Activated CD8-positive, alpha-beta T cell treated with anti-CD3 and anti-CD28 coated beads for 36 hours (primary cell): ENCODE measurements at regions not wholly inside any gene's neighbourhood (a gene's known extent, or its start where the extent isn't known, plus 50 kb on each side); places are given as distances from the start of the nearest gene placed in this dataset.

Experiments
- ATAC-seq: fragments of 200-7000 bp; cut with Tn5 transposase; one replicate; pipeline ENCODE4 v1.10.0; 2021; ENCODE audit warnings: mild to moderate bottlenecking, moderate library complexity
- CTCF ChIA-PET: fragments of 350-600 bp; sonication (Branson Sonifier 250); formaldehyde crosslinking; loops from one replicate; lab custom pipeline; 2021; ENCODE audit warnings: antibody characterized with exemption; lab: Charles Lee
- POLR2A ChIA-PET: fragments of 350-600 bp; sonication (Branson Sonifier 250); formaldehyde crosslinking; loops from one replicate; lab custom pipeline; 2021; ENCODE audit warnings: antibody characterized with exemption; lab: Charles Lee
- DNase-seq: peaks from one replicate; pipeline ENCODE4 v3.0.0-alpha.2; 2020
- H3K27ac Mint-ChIP-seq: one replicate; pipeline ENCODE4 v1.8.0; 2021; ENCODE audit warnings: mild to moderate bottlenecking, mixed read lengths
- H3K27me3 Mint-ChIP-seq: one replicate; pipeline ENCODE4 v1.8.0; 2021; ENCODE audit warnings: mixed read lengths
- H3K36me3 Mint-ChIP-seq: one replicate; pipeline ENCODE4 v1.8.0; 2021; ENCODE audit warnings: low read depth, mixed read lengths
- H3K4me1 Mint-ChIP-seq: one replicate; pipeline ENCODE4 v1.8.0; 2021; ENCODE audit warnings: low read depth, mixed read lengths
- H3K4me3 Mint-ChIP-seq: one replicate; pipeline ENCODE4 v1.8.0; 2021; ENCODE audit warnings: mild to moderate bottlenecking, moderate library complexity, mixed read lengths
- H3K9me3 Mint-ChIP-seq: one replicate; pipeline ENCODE4 v1.8.0; 2021; ENCODE audit warnings: mixed read lengths
- intact Hi-C: fragments of 100-400 bp; cut with micrococcal nuclease; formaldehyde crosslinking; loops from one replicate; pipeline ENCODE4 v1.10.0; 2022
- TF ChIP-seq, protein P1 (sequence below): fragments of 200-600 bp; IDR thresholded peaks from one replicate; pipeline ENCODE4 v1.8.0; 2022; ENCODE audit warnings: antibody characterized with exemption, mild to moderate bottlenecking

DNA sequence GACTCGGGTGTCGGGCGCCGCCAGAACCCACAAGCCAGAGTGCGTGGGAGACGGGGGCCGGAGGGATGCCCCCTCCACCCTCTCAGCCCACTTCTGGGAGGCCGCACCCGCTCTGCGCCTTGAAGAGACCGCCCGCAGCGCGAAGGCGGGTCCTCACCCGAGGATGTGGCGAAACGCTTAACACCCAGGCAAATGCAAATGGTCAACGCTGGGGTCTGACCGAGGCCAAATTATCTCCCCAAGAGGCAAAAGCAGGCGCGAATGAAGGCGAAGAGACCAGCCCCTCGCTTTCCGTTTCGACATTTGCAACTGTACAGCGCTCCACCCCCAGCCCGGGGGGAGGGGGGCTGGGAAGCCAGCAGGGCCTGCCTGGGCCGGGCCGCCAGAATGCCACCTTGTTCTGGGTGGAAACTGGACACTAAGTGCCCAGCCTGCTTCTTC lies 137.7 kb upstream of the ZIC3 start:
- no peaks in the 10 kb centered on the region for H3K9me3 Mint-ChIP-seq
- ATAC-seq = no peak
- ChIA-PET POLR2A (no interaction called here), CTCF (no interaction called here)
- H3K27me3 Mint-ChIP-seq = peaks cover 52% of the 10 kb centered on the region
- H3K4me3 Mint-ChIP-seq = peak overlapping the region; percentile 45
- TF ChIP-seq, protein P1, sequence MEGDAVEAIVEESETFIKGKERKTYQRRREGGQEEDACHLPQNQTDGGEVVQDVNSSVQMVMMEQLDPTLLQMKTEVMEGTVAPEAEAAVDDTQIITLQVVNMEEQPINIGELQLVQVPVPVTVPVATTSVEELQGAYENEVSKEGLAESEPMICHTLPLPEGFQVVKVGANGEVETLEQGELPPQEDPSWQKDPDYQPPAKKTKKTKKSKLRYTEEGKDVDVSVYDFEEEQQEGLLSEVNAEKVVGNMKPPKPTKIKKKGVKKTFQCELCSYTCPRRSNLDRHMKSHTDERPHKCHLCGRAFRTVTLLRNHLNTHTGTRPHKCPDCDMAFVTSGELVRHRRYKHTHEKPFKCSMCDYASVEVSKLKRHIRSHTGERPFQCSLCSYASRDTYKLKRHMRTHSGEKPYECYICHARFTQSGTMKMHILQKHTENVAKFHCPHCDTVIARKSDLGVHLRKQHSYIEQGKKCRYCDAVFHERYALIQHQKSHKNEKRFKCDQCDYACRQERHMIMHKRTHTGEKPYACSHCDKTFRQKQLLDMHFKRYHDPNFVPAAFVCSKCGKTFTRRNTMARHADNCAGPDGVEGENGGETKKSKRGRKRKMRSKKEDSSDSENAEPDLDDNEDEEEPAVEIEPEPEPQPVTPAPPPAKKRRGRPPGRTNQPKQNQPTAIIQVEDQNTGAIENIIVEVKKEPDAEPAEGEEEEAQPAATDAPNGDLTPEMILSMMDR = no peak
- no peak overlapping the region for H3K27ac Mint-ChIP-seq
- no peak for DNase-seq
- intact Hi-C loops = loop anchor here (5.0 kb wide), 2 partner anchors 119 to 134 kb away; no protein-coding TSS in a partner anchor
- peaks cover 8% of the 10 kb centered on the region for H3K4me1 Mint-ChIP-seq
- H3K36me3 Mint-ChIP-seq = no peaks in the 10 kb centered on the region

DNA sequence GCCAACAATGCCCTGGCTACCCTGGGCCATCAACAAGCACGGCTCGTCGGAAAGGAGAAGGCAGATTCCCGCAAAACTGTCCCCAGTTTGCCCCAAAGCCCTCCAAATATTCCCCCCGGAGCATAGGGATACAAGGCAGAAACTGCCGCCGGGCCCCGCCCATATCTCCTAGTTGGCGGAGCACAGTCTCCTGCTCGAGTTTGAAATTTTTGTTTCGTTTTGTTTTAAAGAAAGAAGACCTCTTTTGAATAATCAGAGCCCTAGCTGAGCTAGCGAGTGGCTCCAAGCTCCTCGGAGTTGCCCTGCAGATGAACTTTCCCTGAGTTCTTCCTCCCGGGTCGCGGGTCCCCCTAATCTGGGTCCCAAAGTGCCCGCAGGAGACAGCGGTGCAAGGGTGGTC lies 138.1 kb upstream of the ZIC3 start:
- no peaks in the 10 kb centered on the region for H3K9me3 Mint-ChIP-seq
- H3K27ac Mint-ChIP-seq = no peak overlapping the region
- H3K4me3 Mint-ChIP-seq = peak overlapping the region; percentile 45
- ChIA-PET POLR2A (no interaction called here), CTCF (no interaction called here)
- intact Hi-C loops = loop anchor here (5.0 kb wide), 2 partner anchors 119 to 134 kb away; no protein-coding TSS in a partner anchor
- DNase-seq (peak; percentile 6), ATAC-seq (no peak)
- peaks cover 54% of the 10 kb centered on the region for H3K27me3 Mint-ChIP-seq
- TF ChIP-seq, protein P1 = no peak
- peaks cover 8% of the 10 kb centered on the region for H3K4me1 Mint-ChIP-seq
- H3K36me3 Mint-ChIP-seq = no peaks in the 10 kb centered on the region

DNA sequence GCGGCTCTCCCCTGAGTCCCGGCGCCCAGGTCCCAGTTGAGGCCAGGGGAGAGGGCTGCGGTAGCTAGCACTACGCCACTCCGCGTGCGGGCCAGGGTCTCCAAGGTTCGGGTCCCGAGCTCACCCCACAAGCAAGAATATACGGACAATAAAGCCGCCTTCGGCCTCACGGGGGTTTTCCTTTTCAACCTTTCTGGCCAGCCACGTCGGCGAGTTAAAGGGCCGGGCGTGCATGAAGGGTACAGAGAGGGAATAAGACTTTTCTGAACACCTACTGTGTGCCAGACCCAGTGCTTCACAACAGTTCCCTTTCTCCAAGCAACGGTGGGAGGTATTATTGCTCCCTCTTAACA lies 138.5 kb upstream of the ZIC3 start:
- no peak overlapping the region for H3K27ac Mint-ChIP-seq
- intact Hi-C loops = loop anchor here (5.0 kb wide), 2 partner anchors 120 to 135 kb away; no protein-coding TSS in a partner anchor
- H3K27me3 Mint-ChIP-seq = peaks cover 53% of the 10 kb centered on the region

DNA sequence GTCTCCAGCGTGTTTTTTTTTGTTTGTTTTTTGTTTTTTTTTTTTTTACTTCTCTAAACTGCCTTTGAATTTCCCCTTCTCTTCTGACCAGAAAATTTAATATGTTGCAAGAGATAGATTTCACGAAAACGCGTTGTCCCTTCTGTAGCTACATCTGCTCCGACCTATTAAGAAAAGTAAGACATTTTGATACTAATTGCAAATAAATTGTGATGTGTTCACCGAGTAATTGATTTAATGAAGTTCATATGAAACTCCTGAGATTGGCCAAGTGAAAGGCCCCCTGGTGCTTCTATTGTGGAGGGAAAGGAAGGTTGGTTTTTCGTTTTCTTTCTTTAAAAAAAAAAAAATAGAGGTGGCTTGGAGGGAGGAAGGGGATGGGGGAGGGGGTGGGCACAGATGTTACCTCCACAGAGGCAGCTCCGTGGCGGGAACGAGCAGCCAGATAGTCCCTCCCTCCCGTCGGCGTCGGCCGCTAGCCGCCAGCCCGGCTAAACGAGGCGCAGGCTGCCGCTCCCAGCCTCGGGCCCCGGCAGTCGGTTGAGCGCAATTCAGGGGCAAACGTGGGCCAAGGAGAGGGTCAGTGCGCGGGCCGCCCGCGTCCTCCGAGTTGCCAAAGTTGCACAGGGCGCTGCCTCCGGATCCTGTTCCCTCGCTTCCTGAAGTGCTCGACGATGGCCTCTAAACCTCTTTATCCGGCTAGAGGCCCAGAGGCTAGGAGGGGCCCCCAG lies 139.1 kb upstream of the ZIC3 start:
- Mint-ChIP-seq H3K9me3 (no peaks in the 10 kb centered on the region), H3K4me1 (peaks cover 8% of the 10 kb centered on the region), H3K4me3 (no peak overlapping the region), H3K27ac (no peak overlapping the region), H3K36me3 (no peaks in the 10 kb centered on the region), H3K27me3 (peaks cover 58% of the 10 kb centered on the region)
- ATAC-seq (no peak), DNase-seq (no peak)
- intact Hi-C loops = loop anchor here (5.0 kb wide), 2 partner anchors 120 to 135 kb away; no protein-coding TSS in a partner anchor
- ChIA-PET POLR2A (no interaction called here), CTCF (no interaction called here)
- TF ChIP-seq, protein P1 = no peak

More for the DNA sequence above, 138.5 kb upstream of the ZIC3 start:
- TF ChIP-seq, protein P1 = no peak
- H3K9me3 Mint-ChIP-seq = no peaks in the 10 kb centered on the region
- H3K36me3 Mint-ChIP-seq = no peaks in the 10 kb centered on the region
- ChIA-PET CTCF (no interaction called here), POLR2A (no interaction called here)
- ATAC-seq (no peak), DNase-seq (no peak)
- peaks cover 8% of the 10 kb centered on the region for H3K4me1 Mint-ChIP-seq
- peak overlapping the region; percentile 45 for H3K4me3 Mint-ChIP-seq

DNA sequence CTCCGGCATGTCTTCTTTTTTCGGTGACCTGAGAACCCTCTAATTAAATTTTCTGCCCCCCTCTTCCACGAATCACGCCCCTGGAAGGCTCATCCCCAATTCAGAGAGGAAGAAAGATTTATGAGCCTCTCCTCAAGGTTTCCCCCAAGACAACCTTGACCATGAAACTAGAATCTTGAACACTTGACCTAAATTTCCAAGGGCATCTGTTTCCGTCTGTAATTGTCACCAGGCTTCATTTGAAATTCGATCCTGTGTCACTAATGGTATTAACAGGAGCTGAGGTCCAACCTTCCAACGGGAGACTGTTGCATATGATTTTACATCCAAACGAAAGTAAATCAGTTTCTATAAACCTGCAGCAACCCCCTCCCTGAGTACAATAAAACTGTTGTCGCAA lies 139.9 kb upstream of the ZIC3 start:
- no peak for DNase-seq
- TF ChIP-seq, protein P1 = no peak
- Mint-ChIP-seq H3K27ac (no peak overlapping the region), H3K36me3 (no peaks in the 10 kb centered on the region), H3K9me3 (no peaks in the 10 kb centered on the region), H3K27me3 (peaks cover 60% of the 10 kb centered on the region), H3K4me3 (no peak overlapping the region), H3K4me1 (peaks cover 8% of the 10 kb centered on the region)
- CTCF ChIA-PET = no interaction called here
- intact Hi-C loops = loop anchor here (5.0 kb wide), 2 partner anchors 121 to 136 kb away; no protein-coding TSS in a partner anchor
- ATAC-seq = no peak
- POLR2A ChIA-PET = no interaction called here
